Stimulated activated CD4-positive, alpha-beta T cell treated with anti-CD3 and anti-CD28 coated beads, Interleukin-1b, Interleukin-23, amount 100 ng/mL, for 4 hours (primary cell): ENCODE measurements at regions not wholly inside any gene's neighbourhood (a gene's known extent, or its start where the extent isn't known, plus 50 kb on each side); places are given as distances from the start of the nearest gene placed in this dataset.
A peak's percentile ranks its signal among the peaks of the same experiment; 100 is the strongest.
"Not testable (repeated sequence)": the region's sequence is repeated elsewhere in the genome, so short reads cannot be mapped to it uniquely, and the experiment has no call there.

ENCODE experiments used
- DNase-seq, 2 donors: peaks; one replicate each; pipeline ENCODE4 v3.0.0-alpha.2; 2020; ENCODE audit warnings: low read depth in 2 of 2

DNA sequence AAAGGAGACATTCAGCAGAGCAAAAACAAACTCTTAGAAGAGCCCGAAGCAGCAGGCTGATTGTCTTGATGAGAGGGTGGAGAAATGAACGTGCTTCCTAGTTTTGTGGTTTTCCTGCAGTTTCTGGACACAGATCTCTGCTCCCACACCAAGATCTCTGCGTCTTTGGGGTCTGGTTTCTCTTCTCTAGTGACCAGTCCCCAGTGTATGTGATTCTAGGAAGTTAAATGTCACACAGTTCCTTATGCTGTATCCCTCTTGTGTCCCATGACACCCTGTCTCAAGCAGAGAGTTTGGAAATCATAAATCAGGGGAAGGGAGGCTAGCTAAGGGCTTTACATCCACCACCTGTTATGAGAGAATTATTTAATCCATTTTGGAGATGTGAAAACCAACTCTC lies 55.4 kb upstream of the KLF14 start:
- no peak for DNase-seq

DNA sequence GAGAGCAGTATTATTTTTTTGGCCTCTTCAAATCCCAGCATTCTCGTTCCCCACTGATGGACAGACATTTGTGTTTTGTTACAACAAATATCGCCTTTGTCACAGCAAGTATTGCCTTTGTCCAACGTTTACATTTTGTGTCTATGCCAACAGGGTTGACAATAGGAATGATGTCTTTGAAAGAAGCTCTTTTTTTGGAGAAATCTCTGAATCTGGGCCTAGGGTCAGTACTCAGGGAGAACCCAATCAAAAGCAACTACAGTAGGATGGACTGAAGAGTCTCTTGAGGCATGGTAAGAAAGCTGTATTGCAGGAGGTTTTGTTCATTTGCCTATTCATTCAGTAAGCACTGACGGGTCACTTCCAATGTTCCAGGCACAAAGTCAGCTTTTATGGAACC lies 57.7 kb upstream of the KLF14 start:
- DNase-seq = no peak

- no peak for DNase-seq
These were observed 60.0 kb upstream of the KLF14 start for GRCh38 chr7:130793855-130794618.

DNA sequence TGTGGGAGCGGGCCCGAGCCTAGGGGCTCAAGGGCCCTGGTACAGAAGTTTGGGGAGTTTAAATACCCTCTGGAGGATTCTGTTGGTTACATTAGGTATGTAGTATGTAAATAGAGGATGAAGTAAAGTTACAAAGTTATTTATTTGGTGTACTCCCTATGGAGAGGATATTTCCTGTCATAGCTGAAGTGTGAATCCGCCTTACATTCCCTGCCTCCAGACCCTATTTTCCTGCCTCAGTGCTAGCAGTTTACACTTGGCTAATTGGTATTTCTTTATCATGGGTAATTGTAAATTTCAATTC lies 60.6 kb upstream of the KLF14 start:
- no peak for DNase-seq

DNA sequence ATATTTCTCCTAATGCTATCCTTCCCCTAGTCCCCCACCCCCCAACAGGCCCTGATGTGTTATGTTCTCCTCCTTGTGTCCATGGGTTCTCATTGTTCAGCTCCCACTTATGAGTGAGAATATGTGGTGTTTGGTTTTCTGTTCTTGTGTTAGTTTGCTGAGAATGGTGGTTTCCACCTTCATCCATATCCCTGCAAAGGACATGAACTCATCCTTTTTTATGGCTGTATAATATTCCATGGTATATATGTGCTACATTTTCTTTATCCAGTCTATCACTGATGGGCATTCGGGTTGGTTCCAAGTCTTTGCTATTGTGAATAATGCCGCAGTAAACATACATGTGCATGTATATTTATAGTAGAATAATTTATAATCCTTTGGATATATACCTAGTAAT lies 62.4 kb upstream of the KLF14 start:
- not testable (repeated sequence) for DNase-seq

- DNase-seq = no peak
These were observed 69.1 kb upstream of the KLF14 start for GRCh38 chr7:130803127-130803526.

GRCh38 chr7:130804220-130804619 lies 70.2 kb upstream of the KLF14 start:
- DNase-seq = no peak

DNA sequence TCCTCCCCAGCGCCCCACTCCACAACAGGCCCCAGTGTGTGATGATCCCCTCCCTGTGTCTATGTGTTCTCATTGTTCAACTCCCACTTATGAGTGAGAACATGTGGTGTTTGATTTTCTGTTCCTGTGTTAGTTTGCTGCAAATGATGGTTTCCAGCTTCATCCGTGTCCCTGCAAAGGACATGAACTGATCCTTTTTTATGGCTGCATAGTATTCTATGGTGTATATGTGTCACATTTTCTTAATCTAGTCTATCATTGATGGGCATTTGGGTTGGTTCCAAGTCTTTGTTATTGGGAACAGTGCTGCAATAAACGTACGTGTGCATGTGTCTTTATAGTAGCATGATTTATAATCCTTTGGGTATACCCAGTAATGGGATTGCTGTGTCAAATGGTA lies 78.8 kb upstream of the KLF14 start:
- DNase-seq = not testable (repeated sequence)

GRCh38 chr7:130814778-130815335 lies 80.8 kb upstream of the KLF14 start:
- peak in 1 of 2 donors; percentile 1 for DNase-seq

DNA sequence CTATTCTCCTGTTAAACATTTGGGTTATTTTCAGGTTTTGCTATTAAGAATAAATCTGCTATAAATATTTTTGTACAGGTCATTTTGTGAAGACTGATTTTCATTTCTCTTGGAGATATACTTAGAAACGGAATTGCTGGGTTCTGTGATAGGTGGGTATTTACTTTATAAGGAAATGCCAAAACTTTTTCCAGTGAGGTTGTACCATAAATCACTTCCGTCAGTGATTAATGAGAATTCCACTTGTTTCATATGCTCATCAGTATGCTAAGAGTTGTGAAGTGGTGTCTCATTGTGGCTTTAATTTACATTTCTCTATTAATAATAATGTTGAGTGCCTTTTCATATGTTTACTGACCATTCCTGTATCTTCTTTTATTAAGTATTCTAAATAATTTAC lies 84.0 kb upstream of the KLF14 start:
- no peak for DNase-seq

DNA sequence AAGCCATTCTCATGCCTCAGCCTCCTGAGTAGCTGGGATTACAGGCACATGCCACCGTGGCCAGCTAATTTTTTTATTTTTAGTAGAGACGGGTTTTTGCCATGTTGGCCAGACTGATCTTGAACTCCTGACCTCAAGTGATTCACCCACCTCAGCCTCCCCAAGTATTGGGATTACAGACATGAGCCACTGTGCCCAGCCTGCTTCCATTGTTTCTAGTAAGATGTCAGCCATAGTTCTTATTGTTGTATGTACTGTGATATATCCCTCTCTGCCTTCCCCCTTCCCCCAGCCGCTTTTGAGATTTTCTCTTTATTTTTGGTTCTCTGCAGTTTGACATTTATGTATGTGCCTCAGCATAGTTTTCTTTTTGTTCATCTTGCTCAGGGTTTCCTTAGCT lies 87.9 kb upstream of the KLF14 start:
- no peak for DNase-seq

GRCh38 chr7:130822642-130823041 lies 88.6 kb upstream of the KLF14 start:
- DNase-seq = no peak

DNA sequence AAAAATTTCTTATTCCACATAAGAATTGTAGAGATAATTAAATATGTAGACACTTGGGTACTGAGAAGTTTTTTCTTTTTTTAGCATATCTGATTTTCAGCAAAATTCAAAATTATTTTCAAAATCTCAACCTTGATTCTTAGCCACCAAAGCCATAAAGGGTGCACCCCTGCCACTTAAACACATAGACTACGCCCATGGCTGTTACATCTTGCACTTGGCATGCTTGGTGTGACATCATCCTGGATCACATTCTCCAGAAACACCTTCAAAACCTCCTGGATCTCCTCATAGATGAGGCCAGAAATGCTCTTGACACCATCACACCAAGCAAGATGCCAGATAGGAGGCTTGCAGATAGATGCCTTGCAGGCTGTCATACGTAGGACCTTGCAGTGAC lies 89.1 kb upstream of the KLF14 start:
- DNase-seq = no peak

DNA sequence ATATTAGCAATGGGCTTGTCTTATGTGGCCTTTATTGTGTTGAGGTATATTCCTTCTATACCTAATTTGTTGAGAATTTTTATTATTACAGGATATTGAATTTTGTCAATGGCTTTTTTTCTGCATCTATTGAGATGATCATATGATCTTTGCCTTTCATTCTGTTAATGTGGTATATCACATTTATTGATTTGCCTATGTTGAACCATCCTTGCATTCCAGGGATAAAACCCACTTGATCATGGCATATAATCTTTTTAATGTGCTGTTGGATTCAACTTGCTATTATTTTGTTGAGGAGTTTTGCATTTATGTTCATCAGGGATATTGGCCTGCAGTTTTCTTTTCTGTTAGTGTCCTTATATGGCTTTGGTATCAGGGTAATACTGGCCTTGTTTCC lies 91.8 kb upstream of the KLF14 start:
- DNase-seq = no peak

DNA sequence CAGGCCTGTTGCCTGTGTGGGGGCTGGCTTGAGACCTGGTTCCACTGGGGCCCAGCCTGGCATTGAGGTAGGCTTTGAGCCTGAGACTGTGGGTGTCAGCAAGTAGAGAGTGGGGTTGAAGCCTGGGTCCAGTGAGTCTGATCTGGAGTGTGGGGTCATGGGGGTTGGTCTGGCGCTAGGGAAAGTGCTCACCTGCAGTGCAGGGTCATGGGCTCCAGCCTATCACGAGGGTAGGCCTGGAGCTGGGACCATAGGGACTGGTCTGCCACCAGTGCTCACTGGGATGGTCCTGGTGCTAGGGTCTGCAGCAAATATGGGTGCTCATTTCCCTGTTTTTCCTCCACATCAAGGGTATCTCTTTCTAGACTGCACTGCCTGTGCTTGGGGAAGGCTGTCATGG lies 95.4 kb upstream of the KLF14 start:
- no peak for DNase-seq

DNA sequence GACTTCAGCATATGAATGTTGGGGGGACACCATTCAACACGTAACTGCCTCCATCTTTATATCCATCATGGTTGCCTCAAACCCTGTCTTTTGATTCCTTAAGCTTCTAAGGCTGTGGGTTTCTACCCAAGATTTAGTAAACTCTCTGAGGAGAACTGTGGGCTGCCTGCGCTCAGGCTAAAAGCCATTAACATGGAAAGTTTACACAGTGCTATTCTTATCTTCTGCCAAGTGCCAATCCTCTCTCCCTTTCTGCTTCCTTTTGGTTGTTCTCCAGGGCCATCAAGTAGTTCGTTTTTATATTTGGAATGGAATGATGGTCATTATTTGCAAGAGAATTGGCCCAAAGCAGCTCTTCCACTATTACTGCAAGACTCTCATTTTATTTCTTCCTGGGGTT lies 97.3 kb upstream of the KLF14 start:
- no peak for DNase-seq

DNA sequence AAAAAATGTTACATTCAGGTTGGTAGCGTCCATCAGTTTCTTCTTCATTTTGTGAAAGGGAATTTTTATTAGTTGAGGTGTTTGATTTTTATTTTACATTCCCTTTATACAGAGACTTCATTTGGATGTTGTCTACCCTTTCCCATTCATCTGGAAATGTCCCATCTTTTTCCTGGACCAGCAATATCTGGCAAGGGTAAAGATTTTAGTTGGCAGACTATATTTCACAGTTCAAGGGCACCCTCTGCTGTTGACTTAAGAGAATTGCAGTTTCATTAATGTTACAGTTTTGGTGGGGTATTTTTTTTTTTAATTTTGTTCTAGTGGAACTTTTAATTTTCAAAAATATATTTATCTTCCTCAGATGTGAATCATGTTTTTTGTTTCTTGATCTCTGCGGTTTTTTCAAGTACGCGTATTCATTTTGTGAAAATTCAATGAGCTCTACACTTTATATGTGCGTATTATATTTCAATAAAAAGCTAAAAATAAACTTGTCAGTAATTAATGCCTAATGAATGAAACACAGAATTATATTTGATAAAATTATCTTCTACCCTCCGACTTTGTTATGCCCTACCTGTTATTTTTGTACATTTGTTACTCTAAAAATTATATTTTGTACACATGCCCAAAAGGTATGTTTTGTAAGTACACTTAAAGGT lies 97.9 kb upstream of the KLF14 start:
- DNase-seq = no peak

- no peak for DNase-seq
These were observed 104.7 kb upstream of the KLF14 start for GRCh38 chr7:130838738-130839137.

DNA sequence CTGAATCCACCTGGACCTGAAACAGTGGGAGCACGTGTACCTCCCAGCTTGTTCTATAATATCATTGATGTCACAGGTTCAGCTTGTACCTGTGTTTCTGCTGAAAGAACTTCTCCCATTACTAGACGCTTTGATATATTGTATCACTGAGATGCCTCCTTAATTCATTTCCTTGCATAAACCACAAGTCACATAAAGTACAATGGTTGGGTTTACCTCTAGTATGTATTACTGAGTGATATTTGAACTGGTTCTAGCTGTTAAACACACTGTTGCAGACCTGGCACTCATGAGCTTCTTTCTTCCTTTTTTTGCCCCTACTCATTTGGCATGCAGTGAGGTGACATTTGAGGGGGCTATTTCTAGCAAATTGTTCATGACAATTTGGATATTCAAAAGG lies 106.6 kb upstream of the KLF14 start:
- DNase-seq = no peak

DNA sequence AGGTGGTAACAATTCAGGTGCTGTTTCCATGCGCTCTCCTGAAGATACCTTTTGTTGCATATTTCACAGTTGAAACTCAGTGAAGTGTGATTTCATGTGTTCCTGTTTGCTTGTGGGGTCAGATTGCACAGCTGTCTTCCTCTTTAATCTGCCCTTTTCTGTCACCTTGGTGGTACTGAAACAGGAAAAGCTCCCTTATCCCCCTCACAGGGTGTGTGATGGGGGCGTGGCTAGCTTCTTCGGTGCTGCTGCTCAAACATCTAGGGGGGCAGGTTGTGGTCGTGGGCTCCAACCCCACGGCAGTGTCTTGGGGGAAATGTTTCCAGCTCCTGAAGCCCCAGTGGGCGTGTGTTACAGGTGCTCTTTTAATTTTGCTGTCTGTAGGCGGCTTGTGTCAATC lies 107.4 kb upstream of the KLF14 start:
- DNase-seq = no peak

- no peak for DNase-seq
These were observed 109.7 kb upstream of the KLF14 start for GRCh38 chr7:130843703-130844102.

GRCh38 chr7:130844811-130845580 lies 111.0 kb upstream of the KLF14 start:
- DNase-seq = no peak

- DNase-seq = no peak
These were observed 111.6 kb upstream of the KLF14 start for GRCh38 chr7:130845581-130846085.
